ENCODE measurements at regions not wholly inside any gene's neighbourhood (a gene's known extent, or its start where the extent isn't known, plus 50 kb on each side); places are given as distances from the start of the nearest gene placed in this dataset.

DNA sequence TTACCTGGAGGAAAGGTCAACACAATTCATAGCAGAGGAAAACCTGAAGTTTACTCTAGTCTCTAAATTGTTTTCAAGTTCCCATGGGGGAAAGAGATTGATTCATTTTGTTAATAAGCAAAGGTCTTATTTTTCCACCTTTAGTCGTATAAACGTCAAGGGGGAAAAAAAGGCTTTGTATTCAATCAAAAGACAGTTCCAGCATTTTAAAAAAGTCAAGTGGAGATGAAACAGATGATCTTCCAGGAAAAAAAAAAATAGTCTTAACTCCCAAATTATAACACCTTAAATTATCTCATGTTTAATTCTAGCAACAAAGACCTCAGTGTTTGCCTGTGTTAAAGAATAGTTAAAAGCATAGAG lies 140.5 kb downstream of the TOMM20 start:
- DNase-seq = no peak

DNA sequence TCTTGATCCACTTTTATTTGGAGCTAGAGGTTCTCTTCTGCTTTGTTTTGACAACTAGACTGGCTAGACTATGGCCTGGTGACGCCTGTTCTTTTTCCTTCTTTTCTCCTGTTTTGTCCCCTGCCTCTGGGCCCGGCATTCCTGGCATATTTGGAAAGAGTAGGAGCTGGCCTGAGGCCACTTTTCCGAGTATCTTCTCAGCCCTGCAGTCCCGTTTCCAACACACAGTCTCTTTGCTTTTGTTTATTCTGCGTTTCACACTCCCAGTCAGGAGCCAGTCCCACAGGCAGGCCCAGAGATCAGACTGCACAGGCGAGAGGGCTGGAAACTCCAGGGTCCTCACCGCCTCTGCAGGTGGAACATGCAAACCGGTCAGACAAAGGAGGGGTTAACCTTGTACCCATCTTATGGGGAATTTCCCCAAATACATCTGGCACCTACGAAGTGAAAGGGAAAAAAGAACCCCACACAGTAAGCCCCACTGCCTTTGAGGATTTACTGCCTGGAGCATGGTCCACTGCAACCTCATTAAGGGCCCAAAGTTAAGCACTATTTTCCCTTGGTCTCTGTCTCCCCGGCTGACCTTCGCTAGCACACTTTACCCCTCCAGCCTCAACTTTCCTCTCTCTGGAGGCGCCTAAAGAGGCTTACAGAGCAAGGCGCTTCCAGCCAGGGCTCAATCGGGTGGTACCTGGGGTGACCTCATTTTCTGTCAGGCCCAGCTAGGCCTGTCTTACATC lies 141.1 kb downstream of the TOMM20 start:
- DNase-seq = peak; percentile 75

DNA sequence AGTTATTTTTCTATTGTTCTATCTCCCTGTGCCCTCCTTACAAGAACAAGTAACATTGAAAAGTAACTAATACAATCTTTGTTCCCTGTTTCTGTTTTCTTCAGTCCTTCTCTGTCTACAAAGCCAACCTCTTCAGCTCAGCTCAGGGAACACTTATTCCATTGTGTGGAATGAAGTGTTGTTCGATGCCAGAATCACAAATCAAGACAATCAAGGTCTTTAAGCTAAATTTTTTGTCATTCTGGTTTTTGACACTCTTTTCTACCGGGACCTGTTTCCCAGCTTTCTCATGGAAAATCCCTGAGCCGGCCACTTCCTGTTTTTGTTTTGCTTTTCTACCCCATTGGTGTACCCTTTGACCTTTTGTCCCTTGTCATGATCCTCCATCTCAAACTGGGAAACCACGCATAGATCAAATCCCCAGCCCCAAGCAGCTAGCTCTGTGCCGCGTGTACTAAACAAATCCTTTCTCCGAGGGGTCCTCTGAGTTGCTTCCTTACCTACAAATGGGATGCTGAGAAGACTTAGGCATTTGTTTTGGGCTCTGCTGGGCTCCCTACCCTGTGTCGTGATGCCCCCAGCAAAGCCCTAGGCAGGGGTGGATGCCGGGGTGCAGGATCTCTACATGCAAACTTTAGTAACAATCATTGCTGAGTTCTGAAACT lies 141.8 kb downstream of the TOMM20 start:
- DNase-seq = peak; percentile 61

DNA sequence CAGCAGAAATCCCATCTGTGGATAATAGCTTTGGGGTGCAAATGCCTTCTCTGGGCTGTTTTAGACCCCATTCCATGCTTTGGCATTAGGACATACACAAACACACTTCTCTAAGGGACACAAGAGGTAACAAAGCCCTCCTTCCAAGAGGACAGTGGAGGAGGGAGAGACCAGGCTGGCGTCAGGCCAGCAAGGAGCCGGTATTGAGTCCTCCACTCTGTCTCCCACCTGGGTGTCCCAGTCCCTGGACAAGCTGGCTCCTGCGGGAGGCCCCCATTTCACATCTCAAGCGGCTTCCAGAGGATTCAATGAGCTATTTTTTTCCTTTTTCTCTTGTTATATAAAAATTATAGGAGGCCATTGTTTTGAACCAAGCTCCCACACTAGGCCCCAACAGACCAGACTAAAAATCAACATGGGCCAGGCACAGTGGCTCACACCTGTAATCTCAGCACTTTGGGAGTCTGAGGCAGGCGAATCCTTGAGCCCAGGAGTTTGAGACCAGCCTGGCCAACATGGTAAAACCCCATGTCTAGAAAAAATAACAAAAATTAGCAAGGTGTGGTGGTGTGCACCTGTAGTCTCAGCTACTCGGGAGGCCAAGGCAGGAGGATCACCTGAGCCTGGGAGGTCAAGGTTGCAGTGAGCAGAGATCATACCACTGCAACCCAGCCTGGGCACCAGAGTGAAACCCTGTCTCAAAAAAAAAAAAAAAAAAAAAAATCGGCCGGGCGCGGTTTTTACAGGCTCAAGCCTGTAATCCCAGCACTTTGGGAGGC lies 142.9 kb downstream of the TOMM20 start:
- peak; percentile 46 for DNase-seq

DNA sequence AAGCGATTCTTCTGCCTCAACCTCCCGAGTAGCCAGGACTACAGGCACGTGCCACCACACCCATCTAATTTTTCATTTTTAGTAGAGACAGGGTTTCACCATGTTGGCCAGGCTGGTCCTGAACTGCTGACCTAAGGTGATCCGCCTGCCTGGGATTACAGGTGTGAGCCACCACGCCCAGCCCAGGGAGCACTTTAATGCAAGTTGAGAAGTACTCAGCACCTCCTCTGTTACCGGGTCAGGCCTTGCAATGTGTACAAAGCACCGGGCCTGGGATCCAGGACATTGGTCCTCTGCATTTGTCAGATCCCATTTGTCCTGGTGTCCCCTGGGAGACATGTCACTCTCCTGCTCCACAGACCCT lies 143.6 kb downstream of the TOMM20 start:
- DNase-seq = no peak

DNA sequence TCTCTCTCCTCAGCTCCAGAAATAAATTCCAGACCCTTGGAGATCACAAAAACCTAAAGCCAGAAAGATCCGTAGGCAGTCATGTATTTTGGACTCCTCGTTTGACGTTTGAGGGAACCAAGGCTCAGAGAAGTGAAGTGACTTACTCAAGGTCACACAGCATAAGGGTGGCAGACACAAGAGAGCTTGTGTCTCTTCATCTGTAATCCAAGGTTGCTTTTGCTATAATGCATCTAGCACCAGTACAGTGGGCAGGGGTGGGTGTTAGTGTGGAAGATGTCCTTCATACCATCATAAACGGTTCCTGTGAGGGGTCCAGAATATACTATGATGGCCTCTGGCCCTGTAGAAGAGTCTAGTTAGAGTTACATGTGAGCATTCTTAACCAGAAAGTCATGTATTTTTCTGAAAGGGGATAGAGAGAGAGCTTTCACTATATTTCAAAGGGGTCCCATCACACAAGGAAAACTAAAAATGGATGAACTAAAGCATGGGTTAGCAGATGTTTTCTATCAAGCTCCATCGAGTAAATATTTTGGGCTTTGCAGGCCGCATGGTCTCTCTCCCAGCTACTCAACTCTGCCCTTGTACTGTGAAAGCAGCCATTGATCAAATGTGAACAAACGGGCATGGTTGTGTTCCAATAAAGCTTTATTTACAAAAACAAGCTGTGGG lies 144.9 kb downstream of the TOMM20 start:
- peak; percentile 17 for DNase-seq

DNA sequence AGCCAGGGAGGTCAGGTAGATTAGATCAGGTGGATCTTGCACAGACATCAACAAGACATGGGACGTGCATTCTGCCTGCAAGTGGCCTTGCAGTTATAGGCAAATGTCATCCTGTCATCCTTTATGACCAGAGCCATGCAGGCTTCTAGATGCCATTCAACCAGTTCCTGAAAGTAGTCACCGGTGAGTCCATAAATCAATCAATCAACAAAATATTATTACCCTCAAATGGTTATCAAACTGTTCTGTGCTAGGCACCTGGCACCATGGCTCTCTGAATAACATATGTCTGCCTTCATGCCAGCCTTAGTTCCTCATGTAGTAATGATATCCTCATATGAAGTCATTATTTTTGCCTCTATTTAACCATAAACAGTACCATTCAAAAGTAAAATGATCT lies 146.9 kb downstream of the TOMM20 start:
- no peak for DNase-seq

DNA sequence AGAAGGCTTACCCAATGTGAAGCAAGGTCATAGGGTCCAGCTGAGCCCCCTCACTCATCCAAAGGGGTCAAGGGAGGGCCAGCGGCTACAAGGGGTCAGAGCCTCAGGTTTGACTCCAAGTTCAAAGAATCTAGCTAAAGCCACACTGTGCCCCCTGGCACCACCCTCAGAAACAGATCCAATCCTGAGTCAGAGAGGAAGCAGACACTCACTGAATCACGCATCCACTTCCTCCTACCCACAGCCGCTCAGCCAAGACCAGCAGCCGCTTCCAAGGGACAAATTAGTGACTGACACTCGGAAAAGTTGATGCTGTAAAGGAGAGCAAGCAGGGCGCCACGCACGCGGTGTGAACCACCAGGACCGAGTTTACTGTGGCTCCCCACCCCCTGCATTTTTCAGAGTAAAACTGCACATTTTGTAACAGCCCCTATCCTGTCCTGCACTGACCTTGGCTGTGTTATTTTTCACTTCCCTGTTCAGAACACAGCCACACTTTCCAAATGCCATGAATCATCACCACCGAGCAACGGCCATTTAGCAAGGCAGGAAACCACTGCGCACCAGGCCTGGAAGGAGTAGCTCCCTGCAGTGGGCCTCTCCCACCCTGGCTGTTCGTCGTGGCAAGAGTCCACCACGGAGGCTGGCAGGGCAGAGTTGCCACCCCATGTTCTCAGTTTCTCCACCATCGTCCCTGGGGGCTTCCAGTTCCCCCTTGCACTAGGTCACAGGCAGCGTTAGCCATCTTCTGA lies 147.8 kb downstream of the TOMM20 start:
- peak; percentile 90 for DNase-seq

DNA sequence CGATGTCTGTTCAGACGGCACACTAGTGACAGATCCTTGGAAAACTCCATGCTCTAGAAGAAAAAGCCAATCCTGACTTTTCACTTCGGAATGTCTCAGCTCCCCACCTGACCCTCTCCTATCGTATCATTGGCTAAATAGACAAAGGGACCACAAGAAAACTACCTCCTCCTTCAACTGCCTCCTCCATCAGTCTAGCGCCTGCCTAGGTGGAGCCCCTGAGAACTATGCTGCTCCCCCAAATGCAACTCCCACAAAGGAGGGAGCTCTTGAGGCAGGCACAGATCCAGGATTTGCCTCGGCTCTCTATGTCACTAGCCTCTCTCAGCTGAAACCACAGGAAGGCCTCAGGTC lies 148.4 kb downstream of the TOMM20 start:
- no peak for DNase-seq

DNA sequence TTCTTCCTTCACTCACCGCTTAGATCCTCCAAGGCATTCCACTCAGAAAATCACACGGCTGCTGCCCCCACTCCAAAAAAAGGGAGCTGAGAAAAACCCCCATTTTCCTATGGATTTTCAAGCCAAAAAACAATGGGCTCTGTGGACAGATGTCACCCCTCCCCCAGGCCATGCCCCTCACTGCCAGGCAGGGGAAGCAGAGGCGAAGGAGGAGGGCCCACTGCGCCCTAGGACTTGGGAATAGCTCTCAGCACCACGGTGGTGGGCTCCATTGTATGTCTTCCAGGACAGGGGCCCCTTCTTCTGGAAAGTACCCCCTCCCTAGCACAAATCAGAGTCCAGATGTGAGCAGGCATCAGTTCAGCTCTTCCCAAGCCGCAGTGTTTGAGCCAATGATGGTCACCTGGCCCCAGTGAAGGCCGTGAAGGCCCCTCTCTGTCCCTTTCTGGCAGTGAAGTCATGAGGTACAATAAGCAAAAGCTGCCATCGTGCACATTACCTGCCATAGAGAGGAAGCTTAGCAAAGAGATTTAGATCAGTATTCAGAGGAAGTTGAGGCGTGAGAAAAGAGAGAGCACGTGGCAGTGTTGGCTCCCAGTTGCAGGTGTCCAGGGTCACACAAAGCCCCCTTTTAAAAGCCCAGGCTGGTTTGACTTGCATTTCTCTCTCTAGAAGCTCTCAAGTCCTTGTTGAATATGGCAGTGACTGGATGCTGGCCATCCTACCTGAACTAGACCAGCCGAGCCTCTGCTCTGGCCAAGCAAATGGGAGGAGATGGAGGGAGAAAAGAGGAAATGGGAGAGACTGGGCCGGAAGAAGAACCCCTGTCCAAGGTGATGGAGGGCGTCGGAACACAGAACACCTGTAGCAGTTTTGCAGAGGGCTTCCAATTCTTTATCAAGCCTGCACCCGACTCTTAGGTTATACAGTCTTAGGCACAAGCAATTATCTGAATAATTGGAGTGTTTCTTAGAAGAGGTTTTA lies 149.0 kb downstream of the TOMM20 start:
- no peak for DNase-seq

DNA sequence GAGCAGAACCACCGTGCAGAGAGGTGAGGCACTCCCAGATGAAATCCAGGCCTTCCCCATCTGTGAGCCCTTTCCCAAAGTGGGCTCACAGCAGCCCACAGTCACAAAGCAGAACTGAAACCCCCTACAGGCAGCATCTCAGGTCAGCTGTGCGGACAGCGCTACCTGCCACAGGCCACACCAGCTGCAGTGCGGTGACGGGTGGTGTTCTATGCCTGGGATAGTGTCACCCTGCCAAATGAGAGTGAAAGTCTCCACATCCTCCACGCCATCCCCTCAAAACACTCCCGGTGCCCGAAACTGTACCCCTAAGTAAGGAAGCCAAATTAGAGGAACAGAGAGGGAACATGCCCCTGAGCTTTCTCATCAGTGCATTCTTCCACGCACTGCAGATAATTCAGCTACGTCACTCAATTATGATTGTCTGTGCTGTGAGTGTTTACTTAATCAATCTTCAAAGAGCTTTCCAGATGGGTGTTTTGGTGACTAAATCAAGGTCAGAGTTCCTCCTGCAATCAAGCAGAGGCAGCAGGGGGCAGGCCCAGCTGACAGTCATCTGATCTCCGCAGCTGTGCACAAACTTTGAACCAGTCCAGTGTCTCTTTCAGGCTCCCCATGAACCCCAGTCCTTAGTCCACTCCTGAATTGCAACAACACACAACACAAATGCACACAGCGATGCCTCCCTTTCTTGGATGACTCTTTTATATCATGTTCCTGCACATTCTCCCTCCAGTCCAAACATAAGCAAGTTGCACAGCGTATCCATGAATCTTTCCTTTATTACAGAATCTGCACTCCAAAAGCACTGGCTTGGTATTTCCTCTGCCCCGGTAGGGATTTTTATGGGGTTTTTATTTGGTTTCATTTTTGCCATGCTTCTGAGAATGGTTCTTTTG lies 150.0 kb downstream of the TOMM20 start:
- peak; percentile 86 for DNase-seq

DNA sequence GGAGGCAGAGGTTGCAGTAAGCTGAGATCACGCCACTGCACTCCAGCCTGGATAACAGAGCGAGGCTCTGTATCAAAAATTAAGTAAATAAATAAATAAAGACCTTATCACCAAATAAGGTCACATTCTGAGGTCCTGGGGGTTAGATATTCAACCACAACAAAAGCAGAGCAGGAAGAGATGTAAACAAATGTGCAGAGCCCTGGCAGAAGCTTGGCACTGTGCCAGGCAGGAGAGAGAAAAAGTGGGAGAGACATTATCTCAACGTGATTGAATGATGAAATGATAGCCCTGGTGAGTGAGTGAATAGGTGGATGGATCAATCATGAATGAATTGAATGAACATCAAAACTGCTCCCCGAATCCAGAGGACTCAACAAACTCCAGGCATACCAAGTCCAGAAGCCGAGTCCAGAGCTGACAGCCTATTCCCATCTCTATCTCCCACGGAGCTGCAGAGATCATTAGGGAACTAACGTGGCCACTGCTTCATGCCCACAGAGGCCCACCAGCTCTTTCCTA lies 150.7 kb downstream of the TOMM20 start:
- DNase-seq = peak; percentile 71

DNA sequence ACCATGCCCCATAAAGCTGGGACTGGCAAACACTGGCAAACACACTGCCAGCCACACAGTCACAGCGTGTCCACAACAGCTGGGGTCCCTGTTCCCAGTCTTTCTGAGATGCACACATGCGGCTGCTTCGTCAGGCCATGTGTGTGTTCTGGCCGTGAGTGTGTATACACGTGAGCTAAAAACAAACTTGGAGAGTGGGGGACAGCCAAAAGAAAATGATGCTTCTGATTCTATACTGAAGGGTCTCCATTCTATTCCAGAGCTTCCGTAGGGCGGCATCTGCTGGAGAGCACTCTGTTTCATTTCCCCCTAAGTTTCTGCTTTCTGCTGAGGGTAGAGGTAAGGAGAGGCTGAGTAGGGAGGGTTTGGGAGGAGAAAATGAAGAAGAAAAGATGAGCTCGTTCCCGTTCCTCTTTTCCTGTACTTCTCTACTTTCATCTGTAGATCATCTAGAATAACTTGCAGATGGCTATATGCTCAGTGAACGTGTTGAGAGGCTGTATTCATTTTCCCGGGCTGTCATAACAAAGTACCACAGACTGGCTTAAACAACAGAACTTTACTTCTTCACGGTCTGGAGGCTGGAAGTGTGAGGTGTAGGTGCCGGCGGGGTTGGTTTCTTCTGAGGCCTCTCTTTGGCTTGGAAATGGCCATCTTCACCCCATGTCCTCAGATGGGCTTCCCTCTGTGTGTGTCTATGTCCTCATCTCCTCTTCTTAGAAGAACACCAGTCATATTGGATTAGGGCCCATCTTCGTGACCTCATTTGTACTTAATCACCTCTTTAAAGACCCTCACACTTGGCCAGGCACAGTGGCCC lies 151.6 kb downstream of the TOMM20 start:
- DNase-seq = peak; percentile 51

DNA sequence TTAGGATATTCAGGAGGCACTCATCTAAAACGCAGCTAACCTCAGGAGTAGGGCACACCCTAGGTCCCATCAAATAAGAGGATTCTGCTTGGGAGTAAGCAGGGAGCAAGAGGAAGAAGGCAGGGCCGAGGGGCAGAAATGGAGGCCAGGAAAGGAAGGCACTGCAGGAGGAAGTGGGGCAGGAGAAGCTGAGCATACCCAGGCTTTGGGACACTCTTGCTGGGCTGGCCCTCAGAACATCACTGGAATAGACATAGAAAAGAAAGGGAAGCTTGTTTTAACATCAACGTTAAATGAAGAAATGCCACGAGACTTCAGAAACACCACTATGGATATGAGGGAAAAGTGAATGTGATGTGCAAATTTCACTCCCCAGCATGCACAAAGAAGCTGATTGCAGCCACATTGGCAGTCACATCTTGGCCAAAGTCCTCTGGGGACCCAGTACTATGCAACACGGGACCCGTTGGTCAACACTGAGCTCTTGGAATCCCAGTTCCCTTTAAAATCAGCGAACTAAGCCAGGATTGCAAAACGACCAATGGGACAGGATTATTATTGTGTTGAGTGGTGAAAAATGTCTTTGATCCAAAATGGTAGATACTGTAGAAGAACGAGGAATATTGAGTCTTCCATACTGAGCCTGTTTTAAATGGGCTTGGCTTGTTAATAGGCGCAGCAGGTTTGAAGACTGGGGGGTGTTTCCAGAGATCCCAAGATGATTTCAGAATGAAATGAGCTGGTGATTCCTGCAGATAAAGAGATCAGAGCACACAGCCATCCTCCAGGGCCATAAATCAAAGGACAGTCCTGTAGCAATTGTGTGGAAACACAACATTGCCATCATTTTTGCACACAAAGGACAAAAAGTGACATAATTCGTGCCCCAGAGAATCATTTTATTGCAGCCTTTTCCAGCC lies 152.4 kb downstream of the TOMM20 start:
- DNase-seq = peak; percentile 3

DNA sequence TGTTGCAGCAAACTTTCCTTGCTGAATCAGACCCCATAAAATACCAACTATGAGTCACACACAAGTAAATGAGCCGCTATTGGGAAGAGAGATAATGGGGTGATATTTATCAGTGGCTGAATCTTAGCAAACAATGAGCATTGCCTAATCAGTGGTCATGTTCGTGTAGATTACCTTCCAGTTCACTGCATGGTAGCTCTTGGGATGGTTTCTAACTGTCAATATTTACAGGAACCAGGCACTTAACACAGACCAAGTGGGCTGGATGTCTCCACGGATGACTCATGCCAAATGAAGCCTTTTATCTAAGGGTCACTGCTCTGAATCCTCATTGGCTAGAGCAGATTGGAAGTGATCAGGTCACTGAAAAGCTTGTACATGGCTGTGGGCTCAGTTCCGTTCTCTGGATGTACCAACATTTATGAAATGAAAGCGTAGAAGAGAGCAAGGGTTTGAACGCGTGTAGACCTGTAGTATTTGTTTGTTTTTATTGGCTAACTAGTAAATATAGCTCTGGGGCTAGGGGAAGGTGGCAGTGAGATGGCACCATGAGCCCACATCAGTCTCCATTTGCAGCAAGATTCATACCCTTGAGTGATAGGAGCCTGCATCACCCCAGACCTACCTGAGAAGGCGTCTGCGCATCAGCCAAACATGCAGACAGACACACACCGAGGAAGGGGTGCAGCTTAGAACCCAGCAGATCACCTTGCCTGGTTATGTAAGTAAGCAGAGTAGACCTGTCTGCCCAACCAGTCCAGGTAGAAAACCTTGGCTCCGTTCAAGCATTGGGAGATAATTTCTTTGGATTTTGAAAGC lies 153.3 kb downstream of the TOMM20 start:
- DNase-seq = peak; percentile 53

DNA sequence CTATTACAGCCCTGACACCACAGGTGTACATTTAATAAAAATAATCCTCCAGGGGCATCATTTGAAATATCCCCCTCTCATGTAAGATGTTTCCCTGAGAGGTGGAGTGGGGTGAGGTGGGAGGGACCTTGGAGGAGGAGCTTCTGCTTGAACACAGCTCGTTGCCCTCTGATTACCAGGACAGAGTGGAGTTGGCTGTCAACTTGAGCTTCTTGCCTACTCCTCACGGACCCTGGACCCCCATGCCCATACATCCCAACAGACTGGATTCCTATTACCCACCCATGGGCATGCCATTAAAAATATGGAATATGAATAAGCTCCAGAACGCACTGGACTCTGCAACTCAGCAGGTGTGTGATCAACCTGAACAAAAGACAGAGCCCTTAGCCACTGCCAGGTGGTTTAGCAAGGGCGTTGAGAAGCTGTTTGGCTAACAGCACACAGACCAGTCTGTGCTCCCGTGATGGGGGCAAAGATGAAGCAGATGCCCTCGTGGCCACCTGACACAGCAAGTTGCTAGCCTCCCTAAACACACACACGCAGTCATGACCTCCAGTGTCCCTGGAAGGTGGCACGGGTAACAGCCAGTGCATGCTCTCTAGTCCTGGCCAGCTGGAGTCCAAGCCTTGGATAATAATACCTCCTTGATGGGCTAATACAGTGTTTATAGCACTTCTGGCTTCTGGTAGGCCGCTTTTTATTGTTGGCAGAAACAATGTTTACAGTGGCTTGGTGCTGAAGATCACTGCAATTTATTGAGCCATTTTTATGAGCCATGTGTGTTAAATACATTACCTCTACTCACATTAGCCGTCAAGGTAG lies 155.0 kb downstream of the TOMM20 start:
- DNase-seq = no peak

All from activated effector memory CD4-positive, alpha-beta T cell treated with anti-CD3 and anti-CD28 coated beads, Interleukin-2, amount 50 U/mL, for 16 hours (primary cell).